Prostate gland (tissue), 2 donors: ENCODE measurements at regions not wholly inside any gene's neighbourhood (a gene's known extent, or its start where the extent isn't known, plus 50 kb on each side); places are given as distances from the start of the nearest gene placed in this dataset.
"Not testable (repeated sequence)": the region's sequence is repeated elsewhere in the genome, so short reads cannot be mapped to it uniquely, and the experiment has no call there.

Source experiments
- DNase-seq: peaks from one replicate; pipeline ENCODE4 v3.0.0-alpha.2; 2019; ENCODE audit warnings: low spot score
- H3K27ac ChIP-seq, 2 donors: fragments of 200-600 bp; sonication (generic); 2 replicates each; pipeline ENCODE4 v1.5.1; 2017 to 2019
- H3K27me3 ChIP-seq: fragments of 200-600 bp; sonication (generic); replicated peaks from 2 replicates; pipeline ENCODE4 v1.5.1; 2019; ENCODE audit not compliant: insufficient read depth
- H3K36me3 ChIP-seq, 2 donors: fragments of 200-600 bp; sonication (generic); 1 replicate in 1 of 2; 2 replicates in 1 of 2; pipeline versions ENCODE4 v1.5.1 to v1.8.1; 2017 to 2019
- H3K4me1 ChIP-seq: fragments of 200-600 bp; sonication (generic); replicated peaks from 2 replicates; pipeline ENCODE4 v1.5.1; 2019
- H3K4me3 ChIP-seq, 2 donors: fragments of 200-600 bp; sonication (generic); 2 replicates each; pipeline ENCODE4 v1.5.1; 2017 to 2019
- H3K9me3 ChIP-seq: fragments of 200-600 bp; sonication (generic); 2 replicates; pipeline ENCODE4 v1.5.1; 2017
- POLR2A ChIP-seq: fragments of 450-650 bp; IDR thresholded peaks from one replicate; pipeline ENCODE4 v1.6.1; 2016; ENCODE audit warnings: antibody characterized with exemption, mild to moderate bottlenecking
- POLR2AphosphoS5 ChIP-seq: sonication (generic); formaldehyde crosslinking; IDR thresholded peaks from one replicate; pipeline ENCODE4 v1.6.1; 2017; ENCODE audit warnings: antibody characterized with exemption
- WGBS: methylation state at CpG from one replicate; pipeline ENCODE4 v1.1.5; 2018; 5-methylcytosine and 5-hydroxymethylcytosine counted together
- intact Hi-C: fragments of 100-400 bp; cut with DNase I; formaldehyde crosslinking; loops from one replicate; pipeline ENCODE4 v1.14.2; 2022
- small RNA-seq, 2 donors: library from RNA; depleted of rRNA; stranded (forward); fragments of <200 nt; gene quantifications; one replicate each; pipeline ENCODE3, GENCODE V24; 2016
- TF ChIP-seq, protein P1 (sequence below), 4 experiments: fragments of 200-600 bp in 2 of 4; fragments of 450-650 bp in 2 of 4; sonication (generic) in 2 of 4; IDR thresholded peaks; 1 replicate in 3 of 4; 2 replicates in 1 of 4; pipeline ENCODE4 v1.5.1; 2016 to 2019; ENCODE audit warnings: antibody characterized with exemption in 4 of 4, mild to moderate bottlenecking in 2 of 4, moderate library complexity in 2 of 4

DNA sequence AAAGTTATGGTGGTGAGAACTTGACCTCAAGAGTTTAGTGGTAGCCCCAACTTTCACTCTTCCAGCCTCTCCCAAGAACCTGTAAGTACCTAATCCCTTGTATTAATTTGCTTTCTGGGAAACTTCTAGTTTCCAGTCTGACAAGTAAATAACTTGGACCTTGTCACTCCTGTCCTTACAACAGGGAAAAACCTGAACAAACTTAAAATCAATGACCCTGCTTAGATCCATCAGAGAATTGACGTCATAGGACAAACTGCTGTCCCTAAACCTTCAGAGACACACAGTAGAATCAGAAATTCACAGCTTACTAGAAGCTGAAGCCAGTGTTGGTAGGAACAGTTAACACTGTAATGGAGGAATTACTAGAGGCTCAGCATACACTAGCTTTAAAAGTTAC, 60.0 kb upstream of the DCLK2 start:
- 83% methylated on average over 1 of the region's 1 CpG for WGBS
- H3K4me1 ChIP-seq = no peaks in the 10 kb centered on the region
- no peak for TF ChIP-seq POLR2A
- no peak for TF ChIP-seq POLR2AphosphoS5
- TF ChIP-seq, protein P1, sequence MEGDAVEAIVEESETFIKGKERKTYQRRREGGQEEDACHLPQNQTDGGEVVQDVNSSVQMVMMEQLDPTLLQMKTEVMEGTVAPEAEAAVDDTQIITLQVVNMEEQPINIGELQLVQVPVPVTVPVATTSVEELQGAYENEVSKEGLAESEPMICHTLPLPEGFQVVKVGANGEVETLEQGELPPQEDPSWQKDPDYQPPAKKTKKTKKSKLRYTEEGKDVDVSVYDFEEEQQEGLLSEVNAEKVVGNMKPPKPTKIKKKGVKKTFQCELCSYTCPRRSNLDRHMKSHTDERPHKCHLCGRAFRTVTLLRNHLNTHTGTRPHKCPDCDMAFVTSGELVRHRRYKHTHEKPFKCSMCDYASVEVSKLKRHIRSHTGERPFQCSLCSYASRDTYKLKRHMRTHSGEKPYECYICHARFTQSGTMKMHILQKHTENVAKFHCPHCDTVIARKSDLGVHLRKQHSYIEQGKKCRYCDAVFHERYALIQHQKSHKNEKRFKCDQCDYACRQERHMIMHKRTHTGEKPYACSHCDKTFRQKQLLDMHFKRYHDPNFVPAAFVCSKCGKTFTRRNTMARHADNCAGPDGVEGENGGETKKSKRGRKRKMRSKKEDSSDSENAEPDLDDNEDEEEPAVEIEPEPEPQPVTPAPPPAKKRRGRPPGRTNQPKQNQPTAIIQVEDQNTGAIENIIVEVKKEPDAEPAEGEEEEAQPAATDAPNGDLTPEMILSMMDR (IDR thresholded peaks at IDR 0.05) = no peak

DNA sequence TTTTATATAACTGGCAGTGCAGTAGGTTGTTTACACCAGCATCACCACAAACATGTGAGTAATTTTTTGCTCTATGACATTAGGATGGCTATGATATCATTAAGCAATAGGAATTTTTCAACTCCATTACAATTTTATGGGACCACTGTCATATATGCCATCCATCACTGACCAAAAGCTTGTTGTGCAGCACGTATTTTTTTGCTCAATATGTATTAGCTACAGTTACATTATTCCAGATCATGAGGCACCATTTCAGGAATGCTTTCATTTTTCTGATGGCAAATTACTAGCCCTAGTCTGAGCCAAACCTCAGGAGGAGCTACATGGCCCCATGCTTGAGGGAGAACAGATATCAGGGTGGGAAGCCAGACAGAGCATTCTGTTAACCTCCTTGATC, 56.8 kb upstream of the DCLK2 start:
- 64% methylated on average over 1 of the region's 1 CpG for WGBS
- intact Hi-C loops = no loop called here
- no peaks in the 10 kb centered on the region for H3K9me3 ChIP-seq
- DNase-seq = no peak
- no peak overlapping the region for H3K27ac ChIP-seq
- TF ChIP-seq POLR2AphosphoS5 (no peak), POLR2A (no peak)
- TF ChIP-seq, protein P1 (IDR thresholded peaks at IDR 0.05) = no peak
- no peaks in the 10 kb centered on the region for H3K27me3 ChIP-seq
- no peak overlapping the region for H3K4me3 ChIP-seq
- H3K36me3 ChIP-seq = no peaks in the 10 kb centered on the region
- no peaks in the 10 kb centered on the region for H3K4me1 ChIP-seq

More for the DNA sequence above, 60.0 kb upstream of the DCLK2 start:
- H3K36me3 ChIP-seq = no peaks in the 10 kb centered on the region
- no peaks in the 10 kb centered on the region for H3K27me3 ChIP-seq
- no peak overlapping the region for H3K4me3 ChIP-seq
- intact Hi-C loops = no loop called here
- no peak for DNase-seq
- no peaks in the 10 kb centered on the region for H3K9me3 ChIP-seq
- no peak overlapping the region for H3K27ac ChIP-seq

DNA sequence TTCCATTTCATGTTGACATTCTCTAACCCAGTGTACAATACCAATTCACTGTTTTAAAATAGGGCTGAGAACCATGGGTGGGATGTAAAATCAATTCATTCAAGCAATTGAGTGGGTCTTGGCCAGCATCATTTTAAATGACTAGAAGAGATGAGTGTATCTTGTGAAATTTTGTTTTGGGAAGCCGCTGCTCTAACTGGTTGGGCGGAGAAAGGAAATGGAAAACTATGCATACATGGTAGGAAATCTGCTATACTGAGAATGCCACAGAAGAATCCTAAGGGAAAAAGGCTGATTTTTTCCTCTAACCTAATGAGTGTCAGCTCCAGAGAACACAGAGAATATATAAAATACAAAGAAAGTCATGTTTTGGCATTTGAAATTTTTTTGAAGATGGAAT, 54.8 kb upstream of the DCLK2 start:
- H3K4me1 ChIP-seq = no peaks in the 10 kb centered on the region
- TF ChIP-seq, protein P1 (IDR thresholded peaks at IDR 0.05) = no peak
- TF ChIP-seq POLR2A (no peak), POLR2AphosphoS5 (no peak)
- H3K9me3 ChIP-seq = no peaks in the 10 kb centered on the region
- H3K36me3 ChIP-seq = no peaks in the 10 kb centered on the region
- H3K4me3 ChIP-seq = no peak overlapping the region
- no peaks in the 10 kb centered on the region for H3K27me3 ChIP-seq
- no peak for DNase-seq
- WGBS = 85% methylated on average over 2 of the region's 2 CpGs
- intact Hi-C loops = no loop called here
- no peak overlapping the region for H3K27ac ChIP-seq

DNA sequence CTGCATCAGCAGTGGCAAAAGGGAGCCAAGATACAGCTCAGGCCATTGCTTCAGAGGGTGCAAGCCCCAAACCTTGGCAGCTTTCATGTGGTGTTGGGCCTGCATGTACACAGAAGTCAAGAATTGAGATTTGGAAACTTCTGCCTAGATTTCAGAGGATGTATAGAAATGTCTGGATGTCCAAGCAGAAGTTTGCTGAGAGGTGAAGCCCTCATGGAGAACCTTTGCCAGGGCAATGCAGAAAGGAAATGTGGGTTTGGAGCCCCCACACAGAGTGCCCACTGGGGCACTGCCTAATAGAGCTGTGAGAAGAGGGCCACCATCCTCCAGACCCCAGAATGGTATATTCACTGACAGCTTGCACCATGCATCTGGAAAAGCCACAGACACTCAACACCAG, 51.3 kb upstream of the DCLK2 start:
- H3K27ac ChIP-seq, H3K36me3 ChIP-seq, DNase-seq, intact Hi-C loops, H3K4me1 ChIP-seq, H3K27me3 ChIP-seq, H3K4me3 ChIP-seq, H3K9me3 ChIP-seq: not testable (repeated sequence)

Small RNA genes lying in the stretch of these regions (small RNA-seq; reads per million reads assigned to genes)
- 0 reads per million in 2 donors for gene RNA5SP167
- gene RNU6-1230P = 0 reads per million in 2 donors
